ENCODE measurements at regions not wholly inside any gene's neighbourhood (a gene's known extent, or its start where the extent isn't known, plus 50 kb on each side); places are given as distances from the start of the nearest gene placed in this dataset.

DNA sequence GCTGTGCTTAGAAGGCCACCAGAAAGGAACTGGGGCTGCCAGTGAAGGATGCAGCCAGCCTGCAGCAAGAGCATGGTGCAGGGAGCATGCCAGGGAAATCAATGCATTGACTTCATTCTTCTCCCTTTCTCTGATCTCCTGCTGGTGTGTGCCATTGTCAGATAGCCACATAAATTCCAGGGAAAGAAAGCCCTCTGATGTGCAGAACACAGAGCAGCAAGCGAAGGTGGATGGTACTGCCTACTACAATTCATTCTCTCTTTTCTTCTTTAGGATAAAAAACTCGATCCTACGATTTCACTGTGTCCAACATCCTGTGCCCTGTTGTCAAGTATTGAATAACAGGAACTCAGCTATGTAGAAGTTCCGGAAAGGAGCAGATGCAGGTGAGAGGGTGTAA lies 446.7 kb upstream of the TMEM132C start:
- TF ChIP-seq POLR2AphosphoS5 (IDR thresholded peaks at IDR 0.05; ENCODE audit: insufficient read depth, low read depth, low read length), result no peak
- TF ChIP-seq, protein P1, sequence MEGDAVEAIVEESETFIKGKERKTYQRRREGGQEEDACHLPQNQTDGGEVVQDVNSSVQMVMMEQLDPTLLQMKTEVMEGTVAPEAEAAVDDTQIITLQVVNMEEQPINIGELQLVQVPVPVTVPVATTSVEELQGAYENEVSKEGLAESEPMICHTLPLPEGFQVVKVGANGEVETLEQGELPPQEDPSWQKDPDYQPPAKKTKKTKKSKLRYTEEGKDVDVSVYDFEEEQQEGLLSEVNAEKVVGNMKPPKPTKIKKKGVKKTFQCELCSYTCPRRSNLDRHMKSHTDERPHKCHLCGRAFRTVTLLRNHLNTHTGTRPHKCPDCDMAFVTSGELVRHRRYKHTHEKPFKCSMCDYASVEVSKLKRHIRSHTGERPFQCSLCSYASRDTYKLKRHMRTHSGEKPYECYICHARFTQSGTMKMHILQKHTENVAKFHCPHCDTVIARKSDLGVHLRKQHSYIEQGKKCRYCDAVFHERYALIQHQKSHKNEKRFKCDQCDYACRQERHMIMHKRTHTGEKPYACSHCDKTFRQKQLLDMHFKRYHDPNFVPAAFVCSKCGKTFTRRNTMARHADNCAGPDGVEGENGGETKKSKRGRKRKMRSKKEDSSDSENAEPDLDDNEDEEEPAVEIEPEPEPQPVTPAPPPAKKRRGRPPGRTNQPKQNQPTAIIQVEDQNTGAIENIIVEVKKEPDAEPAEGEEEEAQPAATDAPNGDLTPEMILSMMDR (IDR thresholded peaks at IDR 0.05; ENCODE audit: extremely low read depth in 1 of 2, insufficient read depth in 1 of 2, low read depth in 1 of 2, low read length in 2 of 2), result no peak

Data from endothelial cell of umbilical vein (primary cell).